Endothelial cell (in vitro differentiated cells): ENCODE measurements at regions not wholly inside any gene's neighbourhood (a gene's known extent, or its start where the extent isn't known, plus 50 kb on each side); places are given as distances from the start of the nearest gene placed in this dataset.
"Not testable (repeated sequence)": the region's sequence is repeated elsewhere in the genome, so short reads cannot be mapped to it uniquely, and the experiment has no call there.

Experiments
- DNase-seq: peaks from one replicate; pipeline ENCODE4 v3.0.0; 2021; ENCODE audit warnings: low spot score
- H3K27ac Mint-ChIP-seq: one replicate; pipeline ENCODE4 v1.8.0; 2021; ENCODE audit warnings: mixed read lengths, inconsistent platforms; ENCODE audit not compliant: unreplicated experiment
- H3K27me3 Mint-ChIP-seq: one replicate; pipeline ENCODE4 v1.8.0; 2021; ENCODE audit warnings: mild to moderate bottlenecking, moderate library complexity, mixed read lengths, inconsistent platforms; ENCODE audit not compliant: unreplicated experiment
- H3K36me3 Mint-ChIP-seq: one replicate; pipeline ENCODE4 v1.8.0; 2021; ENCODE audit warnings: mild to moderate bottlenecking, low read depth, mixed read lengths, inconsistent platforms; ENCODE audit not compliant: unreplicated experiment
- H3K4me1 Mint-ChIP-seq: one replicate; pipeline ENCODE4 v1.8.0; 2021; ENCODE audit warnings: mild to moderate bottlenecking, mixed read lengths, inconsistent platforms; ENCODE audit not compliant: unreplicated experiment
- H3K4me3 Mint-ChIP-seq: one replicate; pipeline ENCODE4 v1.8.0; 2021; ENCODE audit warnings: mild to moderate bottlenecking, mixed read lengths, inconsistent platforms; ENCODE audit not compliant: unreplicated experiment
- H3K9me3 Mint-ChIP-seq: one replicate; pipeline ENCODE4 v1.8.0; 2021; ENCODE audit warnings: mixed read lengths, inconsistent platforms; ENCODE audit not compliant: unreplicated experiment
- CTCF ChIP-seq: fragments of 200-600 bp; sonication (generic); IDR thresholded peaks from one replicate; pipeline ENCODE4 v1.5.0; 2021; ENCODE audit warnings: antibody characterized with exemption; ENCODE audit not compliant: unreplicated experiment

GRCh38 chr18:11487390-11487789, 122.0 kb upstream of the SLC35G4 start:
- no peak for TF ChIP-seq CTCF
- H3K27ac Mint-ChIP-seq: no peak overlapping the region
- H3K36me3 Mint-ChIP-seq: no peaks in the 10 kb centered on the region
- DNase-seq: no peak
- H3K4me3 Mint-ChIP-seq: no peak overlapping the region
- peaks cover 2% of the 10 kb centered on the region for H3K27me3 Mint-ChIP-seq
- no peaks in the 10 kb centered on the region for H3K4me1 Mint-ChIP-seq
- H3K9me3 Mint-ChIP-seq: no peaks in the 10 kb centered on the region

GRCh38 chr18:11482271-11482670, 127.1 kb upstream of the SLC35G4 start:
- DNase-seq: no peak
- Mint-ChIP-seq H3K36me3 (no peaks in the 10 kb centered on the region), H3K27ac (no peak overlapping the region), H3K27me3 (peaks cover 2% of the 10 kb centered on the region), H3K4me1 (no peaks in the 10 kb centered on the region), H3K9me3 (no peaks in the 10 kb centered on the region), H3K4me3 (no peak overlapping the region)
- TF ChIP-seq CTCF: no peak

GRCh38 chr18:11480692-11481091, 128.7 kb upstream of the SLC35G4 start:
- Mint-ChIP-seq H3K36me3 (no peaks in the 10 kb centered on the region), H3K4me1 (no peaks in the 10 kb centered on the region), H3K27ac (no peak overlapping the region), H3K4me3 (no peak overlapping the region), H3K9me3 (no peaks in the 10 kb centered on the region), H3K27me3 (peaks cover 2% of the 10 kb centered on the region)
- DNase-seq: no peak
- no peak for TF ChIP-seq CTCF

GRCh38 chr18:11479031-11479430, 130.4 kb upstream of the SLC35G4 start:
- H3K27me3 Mint-ChIP-seq, DNase-seq, H3K4me3 Mint-ChIP-seq, H3K27ac Mint-ChIP-seq, H3K4me1 Mint-ChIP-seq, H3K9me3 Mint-ChIP-seq, H3K36me3 Mint-ChIP-seq: not testable (repeated sequence)

- H3K27ac Mint-ChIP-seq: no peak overlapping the region
- H3K4me3 Mint-ChIP-seq: no peak overlapping the region
- no peaks in the 10 kb centered on the region for H3K27me3 Mint-ChIP-seq
- no peak for DNase-seq
- peaks cover 7% of the 10 kb centered on the region for H3K4me1 Mint-ChIP-seq
- no peaks in the 10 kb centered on the region for H3K36me3 Mint-ChIP-seq
- no peaks in the 10 kb centered on the region for H3K9me3 Mint-ChIP-seq
- TF ChIP-seq CTCF: no peak
Observed at GRCh38 chr18:11470941-11471340, 138.5 kb upstream of the SLC35G4 start.

GRCh38 chr18:11468617-11469016, 140.8 kb upstream of the SLC35G4 start:
- DNase-seq: no peak
- H3K27ac Mint-ChIP-seq: no peak overlapping the region
- H3K36me3 Mint-ChIP-seq: no peaks in the 10 kb centered on the region
- H3K9me3 Mint-ChIP-seq: no peaks in the 10 kb centered on the region
- peaks cover 7% of the 10 kb centered on the region for H3K4me1 Mint-ChIP-seq
- TF ChIP-seq CTCF: no peak
- no peak overlapping the region for H3K4me3 Mint-ChIP-seq
- H3K27me3 Mint-ChIP-seq: no peaks in the 10 kb centered on the region
